GM12891 (cell line): ENCODE measurements at regions not wholly inside any gene's neighbourhood (a gene's known extent, or its start where the extent isn't known, plus 50 kb on each side); places are given as distances from the start of the nearest gene placed in this dataset.
"Not testable (repeated sequence)": the region's sequence is repeated elsewhere in the genome, so short reads cannot be mapped to it uniquely, and the experiment has no call there.

Experiments used
- DNase-seq: peaks from one replicate; pipeline ENCODE4 v3.0.0; 2011; ENCODE audit warnings: low spot score; ENCODE audit not compliant: insufficient read length
- FAIRE-seq: peaks from 2 replicates; lab custom pipeline; 2011; peaks lifted over from hg19 to GRCh38; lab: Jason Lieb, UNC
- PAX5 ChIP-seq: IDR thresholded peaks from 2 replicates; pipeline ENCODE4 v1.6.1; 2011; ENCODE audit warnings: low read length, moderate library complexity, mild to moderate bottlenecking; ENCODE audit not compliant: insufficient read depth, severe bottlenecking
- POLR2A ChIP-seq: IDR thresholded peaks from 2 replicates; pipeline ENCODE4 v1.6.1; 2011; ENCODE audit warnings: low read depth, low read length, control low read depth
- POLR2AphosphoS5 ChIP-seq: IDR thresholded peaks from 2 replicates; pipeline ENCODE4 v1.6.1; 2011; ENCODE audit warnings: low read depth, low read length, control low read depth
- POU2F2 ChIP-seq: IDR thresholded peaks from 2 replicates; pipeline ENCODE4 v1.6.1; 2011; ENCODE audit warnings: low read depth, mild to moderate bottlenecking, control low read depth, low read length, moderate library complexity
- SPI1 ChIP-seq: IDR thresholded peaks from 2 replicates; pipeline ENCODE4 v1.6.1; 2011; ENCODE audit warnings: low read depth, low read length, control low read depth
- TAF1 ChIP-seq: IDR thresholded peaks from 2 replicates; pipeline ENCODE4 v1.6.1; 2011; ENCODE audit warnings: low read depth, low read length, control low read depth

DNA sequence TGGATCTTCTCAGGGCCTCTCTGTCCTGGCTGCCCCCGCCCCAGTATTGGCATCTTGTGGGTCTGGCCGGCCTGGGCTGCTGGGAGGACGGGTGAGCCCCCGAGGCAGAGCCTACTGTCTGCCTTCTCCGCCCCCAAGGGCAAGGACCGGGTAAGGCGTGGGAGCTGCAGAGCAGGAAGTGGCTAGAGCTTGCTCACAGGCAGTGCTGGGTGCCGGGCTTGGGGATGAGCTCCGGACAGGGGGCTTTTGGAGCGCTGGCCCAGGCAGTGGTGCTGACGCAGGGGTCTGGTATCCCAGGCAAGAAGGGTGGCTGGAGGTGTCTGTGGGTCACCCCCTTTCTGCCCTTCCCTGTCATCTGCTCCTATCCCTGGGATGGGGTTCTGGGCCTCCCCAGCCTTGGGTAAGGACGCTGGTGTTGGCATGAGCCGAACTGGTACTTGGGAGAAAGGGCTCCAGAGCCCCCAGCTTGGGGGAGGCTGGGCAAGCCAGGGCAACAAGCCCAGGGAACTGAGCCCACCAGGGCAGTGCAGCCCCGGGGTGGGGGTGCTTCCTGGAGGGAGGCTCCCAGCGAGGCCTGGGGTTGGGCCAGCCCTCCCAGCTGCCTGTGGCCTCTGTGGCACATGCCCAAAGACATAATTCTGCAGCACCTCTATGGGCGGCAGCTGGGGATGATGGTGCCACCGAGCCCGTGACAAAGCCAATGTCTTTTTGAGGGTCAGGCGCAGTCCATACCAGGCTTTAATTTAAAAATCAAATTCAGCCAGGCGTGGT lies 126.3 kb downstream of the KIF26A start:
- FAIRE-seq: no peak

DNA sequence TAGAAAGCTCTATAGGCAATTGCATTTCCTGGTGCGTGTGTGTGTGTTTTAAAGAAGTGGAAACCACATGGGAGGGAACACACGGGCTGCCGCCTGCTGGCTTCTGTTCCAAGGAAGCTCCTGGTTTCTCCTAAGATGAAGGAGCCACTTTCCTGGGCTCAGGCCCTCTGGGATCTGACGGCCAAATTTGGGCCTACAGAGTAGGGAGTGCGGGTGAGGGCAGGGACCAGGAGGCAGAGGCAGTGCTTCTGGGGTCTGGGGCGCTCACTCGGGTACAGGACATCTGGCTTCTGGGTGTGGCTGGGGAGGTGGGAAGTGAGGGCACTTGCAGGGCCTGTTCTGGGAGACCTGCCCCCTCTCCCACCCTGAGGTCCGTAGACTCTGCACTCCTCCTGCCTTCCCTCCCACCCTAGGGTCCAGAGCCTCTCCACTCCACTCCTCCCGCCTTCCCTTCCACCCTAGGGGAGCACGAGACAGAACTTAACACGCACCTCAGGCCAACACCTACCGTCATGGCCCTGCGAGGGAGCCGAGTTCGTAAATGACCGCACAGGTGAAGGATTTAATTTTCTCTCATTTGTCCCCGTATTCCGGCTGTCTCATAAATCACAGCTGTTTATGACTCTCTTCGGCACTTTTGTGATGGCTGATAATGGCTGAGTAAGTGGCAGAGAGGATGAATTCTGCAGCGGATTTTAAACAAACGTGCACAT lies 127.7 kb downstream of the KIF26A start:
- FAIRE-seq (no peak), DNase-seq (no peak)
- TF ChIP-seq POU2F2 (no peak), PAX5 (no peak), POLR2A (no peak), TAF1 (no peak), POLR2AphosphoS5 (no peak), SPI1 (no peak)

More for the DNA sequence above, 126.3 kb downstream of the KIF26A start:
- DNase-seq: no peak
- TF ChIP-seq POU2F2 (no peak), POLR2A (no peak), TAF1 (no peak), SPI1 (no peak), POLR2AphosphoS5 (no peak), PAX5 (no peak)

DNA sequence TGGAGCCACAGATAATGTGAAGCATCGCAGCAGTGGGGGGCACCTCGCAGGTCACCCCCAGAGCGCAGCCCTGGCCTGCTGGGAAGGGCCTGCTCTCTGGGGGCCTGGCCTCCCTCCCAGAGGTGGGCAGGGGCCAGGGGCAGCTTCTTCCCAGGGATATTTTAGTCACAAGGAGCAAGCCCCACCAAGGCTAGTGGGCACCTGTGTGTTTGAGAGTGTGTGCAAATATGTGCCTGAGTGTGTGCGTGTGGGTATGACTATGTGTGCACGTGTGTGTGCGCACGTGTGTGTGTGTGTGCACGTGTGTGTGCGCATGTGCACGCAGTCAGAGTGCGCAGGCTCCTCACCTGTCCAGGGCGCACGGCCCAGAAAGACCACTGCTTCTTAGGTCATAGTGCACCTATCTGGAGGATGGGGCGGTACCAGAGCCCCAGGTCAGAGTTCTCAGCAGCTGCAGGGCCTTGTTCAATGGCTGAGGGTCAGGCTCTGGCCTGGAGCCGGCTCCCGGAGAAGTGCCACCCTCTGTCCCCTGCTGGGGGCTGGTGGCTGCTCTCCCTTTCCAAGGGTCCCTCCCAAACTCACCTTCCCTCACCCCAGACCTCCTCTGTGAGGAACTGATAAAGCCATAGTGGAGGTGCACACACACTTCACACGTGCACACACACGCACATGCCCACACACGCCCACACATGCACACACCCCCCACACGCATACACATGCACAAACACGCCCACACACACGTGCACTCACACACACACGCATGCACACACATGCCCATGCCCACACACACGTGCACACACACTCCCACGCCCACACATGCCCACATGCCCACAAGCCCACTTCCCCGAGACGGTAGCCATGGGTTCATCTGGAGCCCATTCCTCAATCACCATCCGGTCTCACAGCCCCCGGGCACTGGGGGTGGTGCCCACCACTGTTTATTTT lies 128.5 kb downstream of the KIF26A start:
- DNase-seq (no peak), FAIRE-seq (no peak)
- no peak for TF ChIP-seq POLR2A
- TF ChIP-seq TAF1: no peak
- no peak for TF ChIP-seq POU2F2
- no peak for TF ChIP-seq SPI1
- no peak for TF ChIP-seq PAX5
- TF ChIP-seq POLR2AphosphoS5: no peak

DNA sequence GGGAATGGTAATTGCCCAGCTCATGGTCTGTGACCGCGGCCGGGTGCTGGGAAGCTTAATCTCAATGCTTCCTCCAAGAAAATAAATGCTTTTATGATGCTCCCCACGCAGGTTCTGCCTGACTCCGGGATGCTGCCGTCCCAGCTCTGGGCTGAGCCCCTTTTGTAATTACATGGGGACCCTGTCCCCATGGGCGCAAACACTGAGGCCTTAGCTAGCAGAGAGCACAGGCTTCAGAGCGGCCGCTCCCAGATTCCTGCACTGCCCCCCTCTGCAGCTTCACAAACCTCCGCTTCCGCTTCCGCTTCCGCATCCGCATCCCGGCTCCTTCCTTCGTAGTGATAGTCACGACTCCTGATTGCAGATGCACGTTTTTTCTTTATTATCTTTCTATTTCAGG lies 129.5 kb downstream of the KIF26A start:
- no peak for TF ChIP-seq POU2F2
- no peak for TF ChIP-seq POLR2A
- TF ChIP-seq POLR2AphosphoS5: no peak
- no peak for TF ChIP-seq PAX5
- TF ChIP-seq SPI1: no peak
- no peak for TF ChIP-seq TAF1
- no peak for FAIRE-seq

DNA sequence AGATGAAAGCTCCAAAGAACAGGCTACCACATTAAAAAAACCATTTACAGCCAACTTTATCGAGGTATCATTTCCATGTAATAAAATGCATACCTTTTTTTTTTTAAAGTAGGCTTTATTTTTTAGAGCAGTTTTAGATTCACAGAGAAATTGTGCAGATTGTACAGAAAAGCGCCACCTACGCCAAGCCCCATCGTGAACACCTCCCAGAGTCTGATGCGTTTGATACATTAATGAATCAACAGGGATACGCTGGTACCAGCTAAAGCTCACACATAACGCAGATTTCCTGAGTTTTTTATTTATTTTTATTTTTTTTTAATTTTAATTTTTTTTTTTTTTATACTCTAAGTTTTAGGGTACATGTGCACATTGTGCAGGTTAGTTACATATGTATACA lies 129.9 kb downstream of the KIF26A start:
- FAIRE-seq (no peak), DNase-seq (no peak)
- no peak for TF ChIP-seq SPI1
- TF ChIP-seq PAX5: no peak
- no peak for TF ChIP-seq POU2F2
- TF ChIP-seq POLR2A: no peak
- no peak for TF ChIP-seq TAF1
- TF ChIP-seq POLR2AphosphoS5: no peak

More for the DNA sequence above, 129.5 kb downstream of the KIF26A start:
- no peak for DNase-seq

DNA sequence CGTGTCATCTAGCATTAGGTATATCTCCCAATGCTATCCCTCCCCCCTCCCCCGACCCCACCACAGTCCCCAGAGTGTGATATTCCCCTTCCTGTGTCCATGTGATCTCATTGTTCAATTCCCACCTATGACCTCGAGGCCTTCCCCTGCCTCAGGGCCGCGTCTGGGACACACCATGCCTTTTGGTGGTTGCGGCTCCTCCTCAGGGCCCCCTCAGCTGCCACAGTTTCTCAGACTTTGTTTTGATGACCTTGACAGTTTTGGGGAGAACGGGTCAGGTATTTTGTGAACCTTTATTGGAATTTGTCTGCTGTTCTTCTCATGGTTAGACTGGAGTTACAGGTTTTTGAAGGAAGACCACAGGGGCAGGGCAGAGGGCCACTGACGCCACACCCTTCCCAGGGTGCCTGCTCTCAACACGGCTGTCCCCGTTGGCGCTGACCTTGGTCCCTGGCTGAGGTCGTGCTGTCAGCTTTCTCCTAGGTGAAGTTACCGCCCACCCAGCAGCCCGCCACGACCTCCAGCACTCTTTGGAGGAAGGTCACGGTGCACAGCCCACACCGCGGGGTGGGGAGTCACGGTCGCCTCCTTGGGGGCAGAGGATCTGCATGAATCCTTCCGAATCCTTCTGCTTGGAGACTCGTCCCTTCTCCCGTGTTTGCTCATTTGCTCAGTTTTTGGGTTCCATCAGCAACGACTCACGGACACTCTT lies 130.5 kb downstream of the KIF26A start:
- FAIRE-seq (no peak), DNase-seq (no peak)
- TF ChIP-seq SPI1: no peak
- no peak for TF ChIP-seq TAF1

DNA sequence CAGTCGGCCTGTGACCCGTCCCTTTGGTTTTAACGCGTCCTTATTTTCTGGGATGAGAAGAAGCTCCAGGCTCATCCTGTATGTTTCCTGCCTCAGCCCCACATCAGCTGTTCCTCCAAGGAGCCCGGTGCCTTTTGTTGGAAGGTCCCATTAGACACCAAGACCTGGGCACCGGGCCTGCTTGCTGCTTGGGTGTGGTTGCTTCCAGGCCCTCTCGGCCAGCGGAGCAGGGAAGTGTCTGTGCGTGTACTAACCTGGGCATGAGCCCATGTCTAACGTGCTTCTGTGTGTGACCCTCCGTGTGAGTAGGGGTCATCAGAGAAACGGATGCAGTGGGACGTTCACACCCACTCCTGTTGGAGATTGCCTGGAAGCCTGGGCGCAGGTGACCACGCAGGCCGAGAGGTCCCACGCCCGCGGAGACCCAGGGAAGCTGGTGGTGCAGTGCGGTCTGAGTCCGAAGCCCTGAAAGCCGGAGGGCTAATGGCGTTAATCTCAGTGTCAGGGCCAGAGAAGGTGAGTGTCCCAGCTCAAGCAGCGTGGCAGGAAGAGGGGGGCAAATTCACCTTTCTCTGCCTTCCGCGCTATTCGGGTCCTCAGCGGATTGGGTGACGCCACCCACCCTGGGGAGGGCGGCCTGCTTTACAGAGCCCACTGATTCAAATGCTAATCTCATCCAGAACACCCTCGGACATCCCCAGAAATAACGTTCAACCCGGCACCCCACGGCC lies 131.3 kb downstream of the KIF26A start:
- not testable (repeated sequence) for DNase-seq
- FAIRE-seq: peak; percentile 78

DNA sequence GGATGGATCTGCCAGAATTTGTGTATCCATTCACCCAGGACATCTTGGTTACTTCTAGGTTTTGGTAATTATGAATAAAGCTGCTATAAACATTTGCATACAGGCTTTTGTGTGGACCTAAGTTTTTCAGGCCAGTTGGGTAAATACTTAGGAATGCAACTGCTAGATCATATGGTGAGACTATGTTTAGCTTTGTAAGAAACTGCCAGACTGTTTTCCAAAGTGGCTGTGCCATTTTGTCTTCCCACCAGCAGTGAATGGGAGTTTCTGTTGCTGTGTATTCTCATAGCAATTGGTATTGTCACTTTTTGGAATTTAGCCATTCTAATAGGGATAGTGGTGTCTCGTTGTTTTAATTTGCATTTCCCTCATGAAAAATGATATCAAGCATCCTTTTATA lies 133.0 kb downstream of the KIF26A start:
- TF ChIP-seq POLR2AphosphoS5 (no peak), TAF1 (no peak), POU2F2 (no peak), POLR2A (no peak), SPI1 (no peak), PAX5 (no peak)
- no peak for FAIRE-seq
- DNase-seq: no peak
